HG02678 (cell line): ENCODE measurements at regions not wholly inside any gene's neighbourhood (a gene's known extent, or its start where the extent isn't known, plus 50 kb on each side); places are given as distances from the start of the nearest gene placed in this dataset.
A peak's percentile ranks its signal among the peaks of the same experiment; 100 is the strongest.
"Not testable (repeated sequence)": the region's sequence is repeated elsewhere in the genome, so short reads cannot be mapped to it uniquely, and the experiment has no call there.

Source experiments
- ATAC-seq: cut with Tn5 transposase; IDR thresholded peaks from one replicate; pipeline ENCODE4 v1.9.1; 2021; ENCODE audit warnings: mild to moderate bottlenecking, moderate library complexity; ENCODE audit not compliant: unreplicated experiment

GRCh38 chr3:17847156-17847555 is 104.7 kb upstream of the TBC1D5 start:
- ATAC-seq: peak; percentile 55

- ATAC-seq: no peak
Measured at GRCh38 chr3:17846466-17846865, 104.0 kb upstream of the TBC1D5 start.

DNA sequence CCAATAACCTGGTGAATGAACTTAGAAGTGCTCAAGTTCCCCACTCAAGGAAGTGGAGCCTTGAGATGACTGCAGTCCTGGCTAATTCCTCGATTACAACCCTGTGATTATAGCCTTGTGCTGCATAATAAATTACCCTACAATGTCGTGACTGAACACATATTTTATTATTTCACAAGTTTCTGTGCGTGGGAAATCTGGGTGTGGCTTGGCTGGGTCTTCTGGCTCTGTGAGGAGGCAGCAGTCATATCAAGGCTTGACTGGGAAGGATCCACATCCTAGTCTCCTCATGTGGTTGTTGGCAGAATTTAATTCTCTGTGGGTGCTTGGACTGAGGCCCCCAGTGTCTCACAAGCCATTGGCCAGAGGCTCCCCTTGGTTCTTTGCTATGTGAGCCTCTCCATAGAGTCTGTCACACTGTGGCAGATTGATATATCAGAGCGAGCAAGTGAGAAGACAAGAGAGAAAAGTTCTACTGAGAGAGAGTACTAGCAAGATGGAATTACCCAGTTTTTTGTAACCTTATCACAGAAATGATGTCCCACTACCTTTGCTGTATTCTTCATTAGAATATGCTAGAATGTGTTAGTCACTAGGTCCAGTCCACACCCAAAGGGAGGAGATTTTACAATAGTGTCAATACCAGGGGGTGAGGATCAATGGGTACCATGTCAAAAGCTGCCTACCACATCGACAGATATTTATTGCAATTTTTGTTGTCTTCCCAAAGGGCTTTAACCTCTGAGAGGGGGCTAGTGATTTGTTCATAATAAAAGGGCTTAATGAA is 102.8 kb upstream of the TBC1D5 start:
- ATAC-seq: no peak

GRCh38 chr3:17844236-17844635 is 101.8 kb upstream of the TBC1D5 start:
- no peak for ATAC-seq

DNA sequence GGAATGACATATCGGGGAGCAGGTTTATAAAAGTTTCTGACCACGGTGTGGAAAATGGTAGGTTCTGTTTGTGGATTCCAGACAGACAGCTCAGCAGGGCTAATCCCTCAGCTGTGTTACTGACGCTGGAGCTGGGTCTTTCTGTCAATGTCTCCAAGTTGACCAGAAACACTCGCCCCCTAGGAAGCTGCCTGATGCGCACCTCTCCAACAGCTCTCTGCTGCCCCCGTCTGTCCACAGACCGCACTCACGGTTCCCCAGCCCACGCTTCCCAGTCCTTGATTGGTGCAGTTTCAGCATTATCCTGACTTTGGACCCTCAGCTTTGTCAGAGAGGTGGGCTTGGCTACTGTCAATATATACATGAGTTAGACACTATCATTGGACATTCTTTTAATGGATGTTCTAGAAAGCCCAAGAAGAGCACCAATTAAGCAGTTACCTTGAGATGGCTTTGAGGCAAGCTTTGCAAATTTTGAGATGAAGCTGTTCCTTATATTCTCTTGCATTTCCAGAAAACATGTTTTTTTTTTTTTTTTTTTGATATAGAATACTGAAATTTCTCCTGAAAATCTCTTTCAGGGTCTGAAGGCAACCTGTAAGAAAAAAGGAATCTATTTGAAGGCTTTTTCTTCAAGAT is 98.9 kb upstream of the TBC1D5 start:
- peak; percentile 95 for ATAC-seq

DNA sequence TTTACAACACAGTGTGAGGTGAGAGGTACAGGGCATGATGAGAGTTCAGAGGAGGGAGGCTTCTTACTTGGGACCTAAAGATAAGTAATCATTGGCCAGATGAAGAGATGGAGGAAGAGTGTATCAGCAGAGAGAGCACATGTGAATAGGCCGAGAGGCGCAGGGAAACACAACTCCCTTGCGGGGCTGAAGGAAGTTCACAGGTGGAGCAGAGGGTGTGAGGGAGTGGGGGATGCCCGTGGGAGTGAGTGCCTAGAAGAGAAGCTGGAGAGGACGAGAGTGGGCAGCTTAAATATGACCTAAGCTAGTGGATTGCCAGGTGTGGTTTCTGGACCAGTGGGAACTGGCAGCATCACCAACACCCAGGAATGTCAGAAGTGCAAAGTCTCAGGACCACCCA is 98.2 kb upstream of the TBC1D5 start:
- no peak for ATAC-seq

DNA sequence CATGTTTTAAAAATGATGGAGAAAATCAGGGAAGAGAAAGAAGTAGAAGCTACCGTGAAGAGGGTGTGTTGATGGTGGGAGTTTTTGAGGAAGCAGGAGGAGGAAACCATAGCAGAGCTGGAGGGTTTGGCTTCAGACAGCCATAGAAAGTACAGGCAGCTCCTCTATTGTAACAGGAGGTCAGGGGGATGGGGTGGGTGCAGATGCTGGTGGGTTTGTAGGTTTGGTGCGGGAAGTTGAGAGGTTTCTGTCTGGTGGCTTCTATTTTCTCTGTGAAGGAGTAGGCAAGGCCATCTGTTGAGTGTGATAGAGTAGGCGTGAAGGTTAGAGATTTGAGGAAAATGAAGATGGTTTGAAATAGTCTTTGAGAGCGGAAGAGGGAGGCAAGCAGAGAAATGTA is 97.7 kb upstream of the TBC1D5 start:
- no peak for ATAC-seq

GRCh38 chr3:17836919-17837318 is 94.5 kb upstream of the TBC1D5 start:
- no peak for ATAC-seq

- no peak for ATAC-seq
Measured at GRCh38 chr3:17836092-17836491, 93.7 kb upstream of the TBC1D5 start.

DNA sequence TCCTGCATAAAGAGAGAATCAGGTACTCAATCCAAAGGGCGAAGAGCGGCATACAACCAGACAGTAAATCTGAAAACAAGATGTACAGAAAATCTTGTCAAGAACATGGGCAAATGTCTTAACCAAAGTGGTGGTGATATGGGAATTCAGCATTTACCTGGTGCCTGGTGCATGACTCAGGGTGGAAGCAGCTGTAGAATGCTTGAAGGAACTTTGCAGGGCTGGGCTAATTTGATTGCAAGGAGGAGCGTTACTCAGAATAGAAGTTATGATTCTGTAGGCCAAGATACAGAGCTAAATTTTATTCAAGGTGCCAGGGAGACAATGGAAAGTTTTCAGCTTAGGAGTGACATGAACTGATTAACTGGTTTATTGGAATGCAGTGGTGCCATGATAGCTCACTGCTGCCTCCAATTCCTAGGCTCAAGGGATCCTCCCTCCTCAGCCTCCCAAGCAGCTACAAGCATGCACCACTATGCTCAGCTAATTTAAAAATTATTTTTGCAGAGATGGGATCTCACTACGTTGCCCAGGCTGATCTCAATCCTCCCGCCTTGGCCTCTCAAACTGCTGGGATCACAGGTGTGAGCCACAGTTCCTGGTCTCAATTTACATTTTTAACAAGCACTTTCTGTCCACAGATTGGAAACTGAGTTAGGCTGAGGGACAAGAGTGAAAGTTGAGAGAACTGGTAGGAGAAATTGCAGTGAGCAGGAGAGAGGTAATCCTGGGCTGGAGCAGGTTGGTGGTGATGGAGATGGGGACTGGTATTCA is 91.5 kb upstream of the TBC1D5 start:
- no peak for ATAC-seq

DNA sequence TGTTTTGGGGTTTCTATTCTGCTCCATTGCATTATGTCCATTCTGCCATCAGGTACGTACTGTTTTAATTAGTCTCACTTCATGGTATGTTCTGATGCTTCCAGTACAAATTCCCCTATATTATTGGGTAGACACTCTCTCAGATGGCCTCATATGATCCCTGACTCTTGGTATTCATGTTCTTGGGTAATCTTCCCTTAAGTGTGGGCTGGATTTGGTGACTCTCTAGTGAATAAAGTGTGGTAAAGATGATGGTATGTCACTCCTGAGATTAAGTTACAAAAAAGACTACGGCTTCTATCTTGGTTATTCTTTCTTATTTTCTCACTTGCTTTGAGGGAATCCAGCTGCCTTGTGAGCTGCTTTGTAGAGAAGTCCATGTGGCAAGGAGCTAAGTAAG is 89.6 kb upstream of the TBC1D5 start:
- no peak for ATAC-seq

GRCh38 chr3:17831366-17831765 is 88.9 kb upstream of the TBC1D5 start:
- ATAC-seq: no peak

DNA sequence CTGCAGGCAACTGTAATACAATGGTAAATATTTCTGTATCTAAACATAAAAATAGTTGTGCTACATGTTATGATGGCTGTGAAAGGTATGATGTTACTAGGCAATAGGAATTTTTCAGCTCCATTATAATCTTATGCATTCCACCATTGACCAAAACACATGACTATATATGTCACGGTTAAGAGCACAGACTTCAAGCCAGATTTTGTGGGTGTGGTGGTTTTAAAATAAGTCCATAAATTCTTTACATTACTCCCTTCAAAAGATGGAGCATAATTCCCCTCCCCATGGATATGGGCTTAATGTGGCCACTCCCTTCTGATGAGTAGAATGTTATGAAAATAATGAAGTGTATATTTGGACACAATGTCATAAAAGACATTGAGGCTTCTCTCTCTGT is 88.4 kb upstream of the TBC1D5 start:
- ATAC-seq: no peak

GRCh38 chr3:17828388-17828787 is 86.0 kb upstream of the TBC1D5 start:
- no peak for ATAC-seq

DNA sequence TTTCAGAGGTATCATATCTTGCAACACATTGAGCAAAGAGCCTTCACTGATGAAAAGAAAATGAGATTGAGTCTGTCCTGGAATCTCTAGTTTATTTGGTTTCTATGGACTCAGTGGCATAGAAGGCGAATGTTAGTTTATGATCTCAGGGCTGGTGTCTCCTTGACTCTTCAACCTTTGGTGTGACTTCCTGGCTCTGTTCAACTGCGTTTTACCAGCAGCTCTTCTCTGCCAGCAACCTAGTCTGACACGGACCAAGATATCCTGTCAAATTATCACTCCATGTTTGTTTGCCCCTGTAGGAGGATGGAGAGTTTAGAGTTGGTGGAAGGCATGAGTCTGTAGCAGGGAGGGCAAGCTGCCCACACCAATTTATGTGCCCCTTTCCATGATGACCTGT is 82.9 kb upstream of the TBC1D5 start:
- no peak for ATAC-seq

GRCh38 chr3:17823816-17824215 is 81.4 kb upstream of the TBC1D5 start:
- ATAC-seq: no peak

DNA sequence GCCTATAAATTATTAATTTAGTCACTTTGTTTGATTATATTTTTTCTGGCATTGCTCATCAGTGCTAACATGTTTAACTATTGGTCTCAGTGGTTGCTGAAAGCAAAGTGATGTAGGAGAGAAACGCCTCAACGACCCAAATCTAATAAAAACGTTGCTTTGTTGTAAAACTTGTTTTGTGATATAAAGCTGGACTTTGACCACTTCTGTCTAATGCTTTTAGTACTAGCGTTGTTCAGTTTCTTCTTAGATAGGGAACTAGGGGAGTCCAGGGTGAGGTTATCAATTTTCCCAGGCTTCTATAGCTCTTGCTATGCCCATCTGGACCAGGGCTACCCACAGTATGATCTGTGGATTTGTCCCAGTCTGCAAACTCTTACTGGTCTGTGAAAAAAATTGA is 80.6 kb upstream of the TBC1D5 start:
- ATAC-seq: no peak

DNA sequence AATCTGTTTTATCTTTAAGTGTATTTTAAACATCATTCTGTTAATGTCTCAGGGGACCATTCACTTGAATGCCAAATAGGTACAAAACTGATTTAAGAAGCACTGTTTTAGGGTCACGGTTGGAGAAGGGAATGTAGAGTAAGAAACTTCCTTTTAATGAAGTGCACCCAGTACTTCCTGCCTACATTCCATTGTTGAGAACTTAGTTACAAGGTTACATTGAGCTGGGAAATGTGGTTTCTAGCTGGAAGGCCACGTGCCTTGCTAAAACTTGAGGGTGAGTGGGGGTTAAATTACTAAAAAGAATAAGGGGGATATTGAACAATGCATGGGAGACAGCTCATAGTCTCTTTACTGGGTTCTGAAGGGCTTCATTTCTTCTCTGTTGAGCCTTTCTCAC is 78.3 kb upstream of the TBC1D5 start:
- ATAC-seq: no peak

GRCh38 chr3:17820275-17820674 is 77.8 kb upstream of the TBC1D5 start:
- ATAC-seq: no peak

- not testable (repeated sequence) for ATAC-seq
Measured at GRCh38 chr3:17817973-17818372, 75.5 kb upstream of the TBC1D5 start.

DNA sequence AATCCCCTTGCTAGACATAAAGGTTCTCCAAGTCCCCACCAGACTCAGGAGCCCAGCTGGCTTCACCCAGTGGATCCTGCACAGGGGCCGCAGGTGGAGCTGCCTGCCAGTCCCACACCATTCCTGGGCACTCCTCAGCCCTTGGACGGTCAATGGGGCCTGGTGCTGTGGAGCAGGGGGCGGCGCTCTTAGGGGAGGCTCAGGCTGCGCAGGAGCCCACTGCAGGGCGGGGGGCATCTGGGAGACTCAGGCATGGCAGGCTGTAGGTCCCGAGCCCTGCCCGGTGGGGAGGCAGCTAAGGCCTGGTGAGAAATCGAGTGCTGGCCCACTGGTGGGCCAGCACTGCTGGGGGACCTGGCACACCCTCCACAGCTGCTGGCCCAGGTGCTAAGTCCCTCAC is 75.1 kb upstream of the TBC1D5 start:
- no peak for ATAC-seq

- ATAC-seq: not testable (repeated sequence)
Measured at GRCh38 chr3:17816839-17817238, 74.4 kb upstream of the TBC1D5 start.
